Vagina (tissue), 2 donors: ENCODE measurements at regions not wholly inside any gene's neighbourhood (a gene's known extent, or its start where the extent isn't known, plus 50 kb on each side); places are given as distances from the start of the nearest gene placed in this dataset.

Source experiments
- DNase-seq, 2 donors: peaks; one replicate each; pipeline ENCODE4 v3.0.0-alpha.2; 2017; ENCODE audit errors: extremely low spot score in 2 of 2
- H3K27ac ChIP-seq: fragments of 200-600 bp; sonication (generic); one replicate; pipeline ENCODE4 v1.5.1; 2019
- H3K27me3 ChIP-seq: fragments of 200-600 bp; sonication (generic); one replicate; pipeline ENCODE4 v1.5.1; 2019
- H3K36me3 ChIP-seq, 2 donors: fragments of 200-600 bp; sonication (generic); one replicate each; pipeline ENCODE4 v1.5.1; 2017 to 2019
- H3K4me1 ChIP-seq: fragments of 200-600 bp; sonication (generic); one replicate; pipeline ENCODE4 v1.5.1; 2019
- H3K4me3 ChIP-seq, 2 donors: fragments of 200-600 bp; sonication (generic); 1 replicate in 1 of 2; 2 replicates in 1 of 2; pipeline ENCODE4 v1.5.1; 2016 to 2019
- H3K9me3 ChIP-seq: fragments of 200-600 bp; sonication (generic); one replicate; pipeline ENCODE4 v1.5.1; 2019
- POLR2A ChIP-seq, 2 donors: fragments of 450-650 bp; IDR thresholded peaks; one replicate each; pipeline ENCODE4 v1.6.1; 2017; ENCODE audit warnings: antibody characterized with exemption in 2 of 2, mild to moderate bottlenecking in 2 of 2, moderate library complexity in 2 of 2
- POLR2AphosphoS5 ChIP-seq, 2 donors: sonication (generic); formaldehyde crosslinking; IDR thresholded peaks; one replicate each; pipeline ENCODE4 v1.9.0; 2017; ENCODE audit warnings: antibody characterized with exemption in 2 of 2, mild to moderate bottlenecking in 2 of 2, low read depth in 1 of 2; ENCODE audit not compliant: insufficient read depth in 1 of 2
- intact Hi-C: fragments of 100-400 bp; cut with DNase I; formaldehyde crosslinking; loops from one replicate; pipeline ENCODE4 v1.15.1; 2023
- TF ChIP-seq, protein P1 (sequence below), 3 experiments: fragments of 450-650 bp in 2 of 3; fragments of 200-600 bp in 1 of 3; sonication (generic) in 1 of 3; IDR thresholded peaks; one replicate each; pipeline ENCODE4 v1.5.1; 2017 to 2019; ENCODE audit warnings: antibody characterized with exemption in 3 of 3, mild to moderate bottlenecking in 2 of 3, moderate library complexity in 2 of 3

GRCh38 chr15:81523867-81524266 is 149.9 kb upstream of the TMC3 start:
- no peaks in the 10 kb centered on the region for H3K9me3 ChIP-seq
- H3K27me3 ChIP-seq: no peaks in the 10 kb centered on the region
- intact Hi-C loops: no loop called here
- H3K36me3 ChIP-seq: no peaks in the 10 kb centered on the region
- H3K4me1 ChIP-seq: no peaks in the 10 kb centered on the region
- DNase-seq: no peak
- no peak overlapping the region for H3K4me3 ChIP-seq
- TF ChIP-seq POLR2A (IDR thresholded peaks at IDR 0.05) (no peak), POLR2AphosphoS5 (IDR thresholded peaks at IDR 0.05; ENCODE audit: insufficient read depth in 1 of 2, low read depth in 1 of 2) (no peak)
- TF ChIP-seq, protein P1, sequence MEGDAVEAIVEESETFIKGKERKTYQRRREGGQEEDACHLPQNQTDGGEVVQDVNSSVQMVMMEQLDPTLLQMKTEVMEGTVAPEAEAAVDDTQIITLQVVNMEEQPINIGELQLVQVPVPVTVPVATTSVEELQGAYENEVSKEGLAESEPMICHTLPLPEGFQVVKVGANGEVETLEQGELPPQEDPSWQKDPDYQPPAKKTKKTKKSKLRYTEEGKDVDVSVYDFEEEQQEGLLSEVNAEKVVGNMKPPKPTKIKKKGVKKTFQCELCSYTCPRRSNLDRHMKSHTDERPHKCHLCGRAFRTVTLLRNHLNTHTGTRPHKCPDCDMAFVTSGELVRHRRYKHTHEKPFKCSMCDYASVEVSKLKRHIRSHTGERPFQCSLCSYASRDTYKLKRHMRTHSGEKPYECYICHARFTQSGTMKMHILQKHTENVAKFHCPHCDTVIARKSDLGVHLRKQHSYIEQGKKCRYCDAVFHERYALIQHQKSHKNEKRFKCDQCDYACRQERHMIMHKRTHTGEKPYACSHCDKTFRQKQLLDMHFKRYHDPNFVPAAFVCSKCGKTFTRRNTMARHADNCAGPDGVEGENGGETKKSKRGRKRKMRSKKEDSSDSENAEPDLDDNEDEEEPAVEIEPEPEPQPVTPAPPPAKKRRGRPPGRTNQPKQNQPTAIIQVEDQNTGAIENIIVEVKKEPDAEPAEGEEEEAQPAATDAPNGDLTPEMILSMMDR (IDR thresholded peaks at IDR 0.05): no peak
- H3K27ac ChIP-seq: no peak overlapping the region

GRCh38 chr15:81520480-81520879 is 146.5 kb upstream of the TMC3 start:
- no peaks in the 10 kb centered on the region for H3K27me3 ChIP-seq
- no peak overlapping the region for H3K27ac ChIP-seq
- H3K9me3 ChIP-seq: no peaks in the 10 kb centered on the region
- H3K4me3 ChIP-seq: no peak overlapping the region
- H3K4me1 ChIP-seq: no peaks in the 10 kb centered on the region
- TF ChIP-seq, protein P1 (IDR thresholded peaks at IDR 0.05): no peak
- TF ChIP-seq POLR2A (IDR thresholded peaks at IDR 0.05): no peak
- no peak for TF ChIP-seq POLR2AphosphoS5 (IDR thresholded peaks at IDR 0.05; ENCODE audit: insufficient read depth in 1 of 2, low read depth in 1 of 2)
- H3K36me3 ChIP-seq: no peaks in the 10 kb centered on the region
- DNase-seq: no peak
- intact Hi-C loops: no loop called here

- Histone ChIP-seq H3K27ac (no peak overlapping the region), H3K36me3 (no peaks in the 10 kb centered on the region), H3K4me1 (no peaks in the 10 kb centered on the region), H3K4me3 (no peak overlapping the region), H3K9me3 (no peaks in the 10 kb centered on the region), H3K27me3 (no peaks in the 10 kb centered on the region)
- intact Hi-C loops: no loop called here
- TF ChIP-seq, protein P1 (IDR thresholded peaks at IDR 0.05): no peak
- TF ChIP-seq POLR2AphosphoS5 (IDR thresholded peaks at IDR 0.05; ENCODE audit: insufficient read depth in 1 of 2, low read depth in 1 of 2): no peak
- no peak for TF ChIP-seq POLR2A (IDR thresholded peaks at IDR 0.05)
- no peak for DNase-seq
Measured at GRCh38 chr15:81516461-81516860, 142.4 kb upstream of the TMC3 start.

GRCh38 chr15:81516012-81516411 is 142.0 kb upstream of the TMC3 start:
- Histone ChIP-seq H3K27me3 (no peaks in the 10 kb centered on the region), H3K4me3 (no peak overlapping the region), H3K9me3 (no peaks in the 10 kb centered on the region), H3K4me1 (no peaks in the 10 kb centered on the region), H3K27ac (no peak overlapping the region), H3K36me3 (no peaks in the 10 kb centered on the region)
- intact Hi-C loops: no loop called here
- TF ChIP-seq POLR2A (IDR thresholded peaks at IDR 0.05) (no peak), POLR2AphosphoS5 (IDR thresholded peaks at IDR 0.05; ENCODE audit: insufficient read depth in 1 of 2, low read depth in 1 of 2) (no peak)
- TF ChIP-seq, protein P1 (IDR thresholded peaks at IDR 0.05): no peak
- no peak for DNase-seq

- TF ChIP-seq, protein P1 (IDR thresholded peaks at IDR 0.05): no peak
- TF ChIP-seq POLR2A (IDR thresholded peaks at IDR 0.05): no peak
- TF ChIP-seq POLR2AphosphoS5 (IDR thresholded peaks at IDR 0.05; ENCODE audit: insufficient read depth in 1 of 2, low read depth in 1 of 2): no peak
- no peaks in the 10 kb centered on the region for H3K9me3 ChIP-seq
- no peak overlapping the region for H3K4me3 ChIP-seq
- H3K4me1 ChIP-seq: no peaks in the 10 kb centered on the region
- H3K27ac ChIP-seq: no peak overlapping the region
- no peak for DNase-seq
- no peaks in the 10 kb centered on the region for H3K27me3 ChIP-seq
- H3K36me3 ChIP-seq: no peaks in the 10 kb centered on the region
- intact Hi-C loops: no loop called here
Measured at GRCh38 chr15:81514725-81515124, 140.7 kb upstream of the TMC3 start.
